Fibroblast of mammary gland (primary cell): ENCODE measurements at regions not wholly inside any gene's neighbourhood (a gene's known extent, or its start where the extent isn't known, plus 50 kb on each side); places are given as distances from the start of the nearest gene placed in this dataset.

Source experiments
- DNase-seq: peaks from one replicate; pipeline ENCODE4 v3.0.0-alpha.2; 2010; ENCODE audit warnings: low read depth
- H3K4me3 ChIP-seq: 2 replicates; pipeline ENCODE4 v1.5.1; 2011; ENCODE audit warnings: low read depth, mild to moderate bottlenecking, low read length, moderate library complexity; ENCODE audit not compliant: control insufficient read depth
- CTCF ChIP-seq: conservative IDR thresholded peaks from 2 replicates; pipeline ENCODE4 v1.5.1; 2011; ENCODE audit warnings: low read depth, low read length, inconsistent platforms; ENCODE audit not compliant: control insufficient read depth, insufficient read depth

- DNase-seq: no peak
- H3K4me3 ChIP-seq: no peak overlapping the region
- TF ChIP-seq CTCF: no peak
Observed at GRCh38 chr4:165600959-165601683, 222.3 kb downstream of the CPE start.

GRCh38 chr4:165602621-165603020 lies 223.8 kb downstream of the CPE start:
- H3K4me3 ChIP-seq: no peak overlapping the region
- DNase-seq: peak; percentile 11
- TF ChIP-seq CTCF: no peak

DNA sequence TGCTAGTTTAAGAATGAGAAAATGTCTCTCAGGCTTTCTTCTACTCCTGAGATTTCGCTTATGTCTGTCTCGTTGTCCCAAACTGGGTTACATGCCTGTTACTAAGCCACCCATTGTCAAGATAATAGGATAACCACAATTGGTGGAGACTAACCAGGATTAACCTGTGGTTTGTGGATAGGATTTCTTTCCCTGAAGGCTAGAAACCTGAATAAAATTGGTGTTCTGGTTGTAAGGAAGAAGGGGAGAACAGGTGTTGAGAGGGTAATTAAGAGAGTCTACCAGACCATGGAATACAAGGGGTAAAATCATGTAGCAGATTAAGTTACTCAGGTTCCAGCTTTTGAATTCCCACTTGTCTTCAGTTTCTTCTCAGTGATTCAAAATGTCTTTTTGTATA lies 225.4 kb downstream of the CPE start:
- H3K4me3 ChIP-seq: no peak overlapping the region
- DNase-seq: no peak
- TF ChIP-seq CTCF: no peak

- TF ChIP-seq CTCF: no peak
- H3K4me3 ChIP-seq: no peak overlapping the region
- DNase-seq: no peak
Observed at GRCh38 chr4:165605811-165606210, 227.0 kb downstream of the CPE start.

DNA sequence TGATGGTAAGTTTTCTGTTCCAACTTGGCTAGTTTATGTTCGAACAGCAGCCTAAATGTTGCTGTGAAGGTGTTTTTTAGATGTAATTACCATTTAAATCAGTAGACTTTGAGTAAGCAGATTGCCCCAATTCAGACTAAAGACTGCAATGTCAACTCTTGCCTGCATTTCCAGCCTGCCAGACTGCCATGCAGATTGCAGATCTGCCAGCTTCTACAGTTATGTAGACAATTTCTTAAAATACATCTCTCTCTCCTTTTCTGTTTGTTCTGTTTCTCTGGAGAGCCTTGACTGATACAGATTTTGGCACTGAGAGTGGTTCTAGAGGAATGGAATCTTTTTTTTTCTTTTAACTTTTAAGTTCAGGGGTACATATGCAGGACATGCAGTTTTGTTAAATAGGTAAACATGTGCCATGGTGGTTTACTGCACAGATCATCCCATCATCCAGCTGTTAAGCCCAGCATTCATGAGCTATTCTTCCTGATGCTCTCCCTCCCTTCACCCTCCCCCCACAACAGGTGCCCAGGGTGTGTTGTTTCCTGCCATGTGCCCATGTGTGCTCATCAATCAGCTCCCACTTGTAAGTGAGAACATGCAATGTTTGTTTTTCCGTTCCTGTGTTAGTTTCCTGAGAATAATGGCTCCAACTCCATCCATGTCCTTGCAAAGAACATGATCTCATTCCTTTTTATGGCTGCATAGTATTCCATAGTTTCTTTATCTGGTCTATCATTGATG lies 227.8 kb downstream of the CPE start:
- DNase-seq: no peak
- no peak overlapping the region for H3K4me3 ChIP-seq
- no peak for TF ChIP-seq CTCF

DNA sequence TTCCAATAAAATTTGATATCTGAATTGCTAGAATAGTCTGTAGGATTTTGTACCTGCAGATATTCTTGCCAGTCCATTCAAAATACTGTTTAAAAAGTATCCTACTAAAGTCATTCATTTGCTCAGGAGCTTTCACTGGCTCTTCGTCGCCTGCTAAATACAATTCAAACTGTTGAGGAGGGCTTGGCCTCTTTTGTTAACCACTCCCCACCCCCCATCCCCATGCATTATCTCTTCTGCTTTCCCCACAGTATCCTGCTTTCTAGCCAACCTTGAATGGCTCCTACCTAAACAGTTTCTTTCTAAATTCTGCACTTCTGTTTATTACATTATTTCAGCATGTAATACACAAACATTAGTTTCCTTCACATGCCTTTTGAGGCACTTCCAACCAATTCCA lies 230.8 kb downstream of the CPE start:
- H3K4me3 ChIP-seq: no peak overlapping the region
- DNase-seq: no peak
- TF ChIP-seq CTCF: no peak
